HL-60 (cell line): ENCODE measurements at regions not wholly inside any gene's neighbourhood (a gene's known extent, or its start where the extent isn't known, plus 50 kb on each side); places are given as distances from the start of the nearest gene placed in this dataset.

Experiments
- DNase-seq, 2 experiments: peaks; one replicate each; pipeline ENCODE4 v3.0.0-alpha.2; 2010 to 2020; ENCODE audit warnings: low read depth in 1 of 2, low spot score in 1 of 2
- H3K27ac ChIP-seq: fragments of 250-450 bp; sonication (Bioruptor Pico); replicated peaks from 2 replicates; pipeline ENCODE4 v1.5.1; 2020; ENCODE audit warnings: mild to moderate bottlenecking, moderate library complexity
- H3K27me3 ChIP-seq: fragments of 250-450 bp; sonication (Bioruptor Pico); 2 replicates; pipeline ENCODE4 v1.5.1; 2021; ENCODE audit warnings: mild to moderate bottlenecking, moderate library complexity; ENCODE audit not compliant: insufficient read depth, poor library complexity, severe bottlenecking
- H3K4me3 ChIP-seq: replicated peaks from 2 replicates; pipeline ENCODE4 v1.5.1; 2011; ENCODE audit warnings: mild to moderate bottlenecking, control low read depth, low read length; ENCODE audit not compliant: insufficient read depth
- CTCF ChIP-seq: IDR thresholded peaks from one replicate; pipeline ENCODE4 v1.5.1; 2011; ENCODE audit warnings: low read length, control low read depth, inconsistent platforms; ENCODE audit not compliant: insufficient read depth
- GABPA ChIP-seq: IDR thresholded peaks from 2 replicates; pipeline ENCODE4 v1.6.1; 2012; ENCODE audit warnings: low read depth
- POLR2AphosphoS5 ChIP-seq: IDR thresholded peaks from 2 replicates; pipeline ENCODE4 v1.6.1; 2012; ENCODE audit warnings: low read depth
- REST ChIP-seq: IDR thresholded peaks from 2 replicates; pipeline ENCODE4 v1.6.1; 2012; ENCODE audit warnings: low read depth; ENCODE audit not compliant: insufficient replicate concordance
- SPI1 ChIP-seq: IDR thresholded peaks from 2 replicates; pipeline ENCODE4 v1.6.1; 2012; ENCODE audit warnings: low read depth, mild to moderate bottlenecking, borderline replicate concordance

- H3K27me3 ChIP-seq = no peaks in the 10 kb centered on the region
- DNase-seq = no peak
- no peak overlapping the region for H3K27ac ChIP-seq
- TF ChIP-seq SPI1 (no peak), POLR2AphosphoS5 (no peak), CTCF (no peak)
- H3K4me3 ChIP-seq = no peak overlapping the region
Observed at GRCh38 chr4:94006932-94007331, 178.4 kb downstream of the ATOH1 start.

- TF ChIP-seq GABPA (no peak), REST (no peak), CTCF (no peak), POLR2AphosphoS5 (no peak), SPI1 (no peak)
- no peak overlapping the region for H3K27ac ChIP-seq
Observed at GRCh38 chr4:94011190-94011589, 182.6 kb downstream of the ATOH1 start.

GRCh38 chr4:94014484-94015136, 186.1 kb downstream of the ATOH1 start:
- Histone ChIP-seq H3K4me3 (no peak overlapping the region), H3K27ac (no peak overlapping the region), H3K27me3 (no peaks in the 10 kb centered on the region)
- no peak for TF ChIP-seq REST
- TF ChIP-seq GABPA = no peak
- no peak for TF ChIP-seq POLR2AphosphoS5
- TF ChIP-seq SPI1 = no peak
- TF ChIP-seq CTCF = no peak
- no peak for DNase-seq

More at GRCh38 chr4:94011190-94011589, 182.6 kb downstream of the ATOH1 start:
- DNase-seq = no peak
- H3K27me3 ChIP-seq = no peaks in the 10 kb centered on the region
- H3K4me3 ChIP-seq = no peak overlapping the region

- Histone ChIP-seq H3K4me3 (no peak overlapping the region), H3K27ac (no peak overlapping the region), H3K27me3 (no peaks in the 10 kb centered on the region)
- no peak for DNase-seq
- no peak for TF ChIP-seq CTCF
- TF ChIP-seq SPI1 = no peak
- TF ChIP-seq GABPA = no peak
Observed at GRCh38 chr4:94015956-94016355, 187.4 kb downstream of the ATOH1 start.
